Renal pelvis (tissue), 1 donor: ENCODE measurements at regions not wholly inside any gene's neighbourhood (a gene's known extent, or its start where the extent isn't known, plus 50 kb on each side); places are given as distances from the start of the nearest gene placed in this dataset.
"Not testable (repeated sequence)": the region's sequence is repeated elsewhere in the genome, so short reads cannot be mapped to it uniquely, and the experiment has no call there.

Experiments used
- DNase-seq: peaks from one replicate; pipeline ENCODE4 v3.0.0-alpha.2; 2013

GRCh38 chr14:90458536-90458935, 61.7 kb downstream of the CALM1 start:
- no peak for DNase-seq

DNA sequence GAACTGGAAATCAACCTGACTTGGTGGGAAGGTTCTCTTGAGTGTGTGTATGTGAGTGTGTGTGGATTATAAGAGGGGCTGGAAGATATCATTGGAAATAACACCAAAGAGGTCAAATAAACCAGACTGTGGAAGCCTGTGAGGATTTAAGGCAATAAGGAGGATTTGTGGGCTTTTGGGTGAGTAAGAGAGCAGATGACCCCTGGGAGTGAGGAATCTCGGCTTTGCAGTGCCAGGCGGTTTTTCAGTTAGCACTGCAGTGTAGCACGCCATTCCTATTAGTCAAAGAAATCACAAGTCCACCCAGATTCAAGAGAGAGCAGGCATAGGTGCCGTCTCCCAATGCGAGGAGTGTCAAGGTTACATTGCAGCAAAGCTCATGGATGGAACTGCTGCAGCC, 63.3 kb downstream of the CALM1 start:
- no peak for DNase-seq

DNA sequence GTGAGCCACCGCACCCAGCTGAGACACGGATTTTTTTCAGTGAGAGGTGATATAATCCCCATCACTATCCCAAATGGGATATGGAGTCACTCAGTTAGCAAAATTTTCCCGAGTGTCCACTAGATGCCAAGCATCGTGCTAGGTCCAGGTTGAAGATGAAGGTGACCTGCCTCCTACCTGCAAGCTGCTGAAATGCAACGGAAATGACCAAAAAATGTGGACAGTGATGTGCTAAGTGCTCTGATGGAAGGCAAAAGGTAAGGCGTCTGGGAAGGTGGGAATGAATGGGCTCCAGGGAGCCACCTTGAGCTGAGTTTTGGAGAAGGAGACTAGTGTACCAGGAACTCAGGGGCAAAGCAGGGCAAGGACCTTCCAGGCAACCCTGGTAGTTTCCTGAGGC, 64.6 kb downstream of the CALM1 start:
- no peak for DNase-seq

DNA sequence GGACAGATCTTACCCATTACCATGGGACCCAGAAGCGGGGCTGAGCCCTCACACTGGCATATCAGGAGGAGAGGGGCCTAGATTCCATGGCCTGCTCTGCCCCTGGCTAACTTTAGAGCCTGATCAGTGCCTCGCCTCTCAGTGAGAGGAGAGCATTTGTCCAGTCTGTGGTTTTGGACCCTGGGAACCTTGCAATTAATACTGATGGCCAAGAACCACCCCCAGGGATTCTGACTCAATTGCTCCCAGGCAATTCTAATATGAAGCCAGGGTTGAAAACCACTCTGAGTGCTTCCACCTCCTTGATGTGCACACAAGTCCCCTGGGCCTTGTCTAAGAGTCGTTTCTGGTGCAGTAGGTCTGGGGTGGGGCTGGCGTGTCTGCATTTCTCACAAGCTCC, 67.7 kb downstream of the CALM1 start:
- no peak for DNase-seq

- peak; percentile 42 for DNase-seq
Measured at GRCh38 chr14:90467501-90467900, 70.7 kb downstream of the CALM1 start.

DNA sequence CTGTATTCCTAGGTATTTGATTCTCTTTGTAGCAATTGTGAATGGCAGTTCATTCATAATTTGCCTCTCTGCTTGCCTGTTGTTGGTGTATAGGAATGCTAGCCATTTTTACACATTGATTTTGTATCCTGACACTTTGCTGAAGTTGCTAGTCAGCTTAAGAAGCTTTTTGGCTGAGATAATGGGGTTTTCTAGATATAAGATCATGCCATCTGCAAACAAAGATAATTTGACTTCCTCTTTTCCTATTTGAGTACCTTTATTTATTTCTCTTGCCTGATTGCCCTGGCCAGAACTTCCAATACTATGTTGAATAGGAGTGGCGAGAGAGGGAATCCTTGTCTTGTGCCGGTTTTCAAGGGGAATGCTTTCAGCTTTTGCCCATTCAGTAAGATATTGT, 72.6 kb downstream of the CALM1 start:
- not testable (repeated sequence) for DNase-seq

DNA sequence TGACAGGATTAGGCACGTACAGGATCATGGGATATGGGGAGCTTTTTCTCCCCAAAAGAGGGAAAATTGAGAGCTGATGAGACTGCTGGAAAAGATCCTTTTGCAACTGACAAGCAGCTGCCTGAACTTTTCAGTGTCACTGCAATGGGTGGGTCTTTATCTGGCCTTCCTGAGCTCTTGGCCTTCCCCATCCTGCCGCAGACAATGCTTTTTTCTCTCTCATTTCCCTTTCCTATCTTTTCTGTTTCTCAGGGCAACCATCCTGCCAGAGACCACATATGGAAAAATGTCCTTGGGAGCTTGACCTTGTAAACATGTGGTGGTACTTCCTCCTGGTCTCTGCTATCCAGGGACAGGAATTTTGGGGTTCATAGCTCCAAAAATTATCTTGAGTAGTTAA, 75.8 kb downstream of the CALM1 start:
- no peak for DNase-seq
